Panc1 (cell line): ENCODE measurements at regions not wholly inside any gene's neighbourhood (a gene's known extent, or its start where the extent isn't known, plus 50 kb on each side); places are given as distances from the start of the nearest gene placed in this dataset.

Experiments
- ATAC-seq: fragments of 200-7000 bp; cut with Tn5 transposase; 2 replicates; pipeline ENCODE4 v1.9.1; 2020; ENCODE audit warnings: mild to moderate bottlenecking, moderate library complexity
- BruUV-seq: library from RNA; stranded (reverse); fragments of 400-500 nt; replicated peaks from 2 replicates; lab custom pipeline; 2021; lab: Mats Ljungman, UMichigan
- CTCF ChIA-PET: fragments of 300-600 bp; sonication (Branson Sonifier 250); formaldehyde crosslinking; loops from one replicate; lab custom pipeline; 2022; ENCODE audit warnings: antibody characterized with exemption; lab: Charles Lee
- POLR2A ChIA-PET: fragments of 300-600 bp; sonication (Branson Sonifier 250); formaldehyde crosslinking; loops from one replicate; lab custom pipeline; 2022; ENCODE audit warnings: antibody characterized with exemption; lab: Charles Lee
- DNase-seq: peaks from one replicate; pipeline ENCODE4 v3.0.0-alpha.2; 2010; ENCODE audit warnings: low read depth, low spot score
- H3K27ac ChIP-seq: 2 replicates; pipeline ENCODE4 v1.5.1; 2011; ENCODE audit warnings: mild to moderate bottlenecking, low read length, inconsistent platforms
- H3K27me3 ChIP-seq: fragments of 200-500 bp; sonication (Bioruptor generic); 2 replicates; pipeline ENCODE4 v1.6.0; 2014; ENCODE audit warnings: low read length, inconsistent platforms; ENCODE audit not compliant: control insufficient read depth, insufficient read depth
- H3K36me3 ChIP-seq: fragments of 200-500 bp; sonication (Bioruptor generic); 2 replicates; pipeline ENCODE4 v1.5.1; 2014; ENCODE audit warnings: inconsistent platforms, mild to moderate bottlenecking, low read length, moderate library complexity; ENCODE audit not compliant: control insufficient read depth, insufficient read depth
- H3K4me1 ChIP-seq: 2 replicates; pipeline ENCODE4 v1.5.1; 2011; ENCODE audit warnings: inconsistent platforms, mild to moderate bottlenecking, low read length, moderate library complexity; ENCODE audit not compliant: control insufficient read depth, insufficient read depth
- H3K4me3 ChIP-seq, 2 experiments: 2 replicates each; pipeline ENCODE4 v1.5.1; 2011 to 2012; ENCODE audit warnings: low read depth in 2 of 2, low read length in 2 of 2, mild to moderate bottlenecking in 2 of 2, inconsistent platforms in 1 of 2, moderate library complexity in 1 of 2
- H3K9me3 ChIP-seq: fragments of 200-500 bp; sonication (Bioruptor generic); 2 replicates; pipeline ENCODE4 v1.5.1; 2014; ENCODE audit warnings: low read depth, mild to moderate bottlenecking, inconsistent platforms, low read length, moderate library complexity; ENCODE audit not compliant: control insufficient read depth, insufficient read depth
- POLR2AphosphoS5 ChIP-seq: IDR thresholded peaks from 2 replicates; pipeline ENCODE4 v1.6.1; 2012; ENCODE audit warnings: mild to moderate bottlenecking, low read depth, low read length, moderate library complexity
- SIN3A ChIP-seq: IDR thresholded peaks from 2 replicates; pipeline ENCODE4 v1.6.1; 2012; ENCODE audit warnings: low read depth, mild to moderate bottlenecking, low read length, moderate library complexity, borderline replicate concordance; ENCODE audit not compliant: insufficient read depth
- TCF7L2 ChIP-seq: IDR thresholded peaks from 2 replicates; pipeline ENCODE4 v1.6.1; 2011; ENCODE audit warnings: mild to moderate bottlenecking, low read depth, low read length, inconsistent platforms
- in situ Hi-C: cut with HindIII; loops from 2 replicates; pipeline ENCODE4 v1.10.0; 2016; ENCODE audit warnings: low sequenced_read_pairs, low pct_unique_long_range_greater_than_20kb
- intact Hi-C: fragments of 100-400 bp; cut with micrococcal nuclease; formaldehyde crosslinking; loops from one replicate; pipeline ENCODE4 v1.10.0; 2022; ENCODE audit not compliant: unreplicated experiment
- TF ChIP-seq, protein P1 (sequence below), 2 experiments: IDR thresholded peaks; 2 replicates each; pipeline ENCODE4 v1.6.1; 2011 to 2012; ENCODE audit warnings: low read depth in 2 of 2, control low read depth in 1 of 2, low read length in 1 of 2, mild to moderate bottlenecking in 1 of 2, moderate library complexity in 1 of 2; ENCODE audit not compliant: insufficient read depth in 1 of 2
- TF ChIP-seq, protein P2 (sequence below): fragments of 450-650 bp; IDR thresholded peaks from 2 replicates; pipeline ENCODE4 v1.5.1; 2017; ENCODE audit warnings: mild to moderate bottlenecking

DNA sequence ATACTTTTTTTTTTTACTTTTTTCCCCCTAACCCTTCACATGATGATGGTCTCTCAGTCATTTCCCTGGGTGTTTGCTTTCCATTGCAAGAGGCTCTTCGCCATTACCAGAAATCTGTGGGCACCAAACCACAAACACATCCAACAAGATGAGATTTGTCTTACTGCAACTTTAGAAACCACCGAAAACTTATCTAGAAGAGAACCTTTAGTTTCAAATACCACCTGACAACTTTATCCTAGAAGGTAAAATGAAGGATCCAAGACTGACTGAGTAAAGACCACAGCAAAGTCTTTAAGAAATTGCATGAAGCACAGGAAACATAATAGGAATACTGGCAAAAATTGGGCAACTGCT is 363.3 kb upstream of the MBL2 start:
- CTCF ChIA-PET: no interaction called here
- no peak for TF ChIP-seq TCF7L2
- TF ChIP-seq, protein P1, sequence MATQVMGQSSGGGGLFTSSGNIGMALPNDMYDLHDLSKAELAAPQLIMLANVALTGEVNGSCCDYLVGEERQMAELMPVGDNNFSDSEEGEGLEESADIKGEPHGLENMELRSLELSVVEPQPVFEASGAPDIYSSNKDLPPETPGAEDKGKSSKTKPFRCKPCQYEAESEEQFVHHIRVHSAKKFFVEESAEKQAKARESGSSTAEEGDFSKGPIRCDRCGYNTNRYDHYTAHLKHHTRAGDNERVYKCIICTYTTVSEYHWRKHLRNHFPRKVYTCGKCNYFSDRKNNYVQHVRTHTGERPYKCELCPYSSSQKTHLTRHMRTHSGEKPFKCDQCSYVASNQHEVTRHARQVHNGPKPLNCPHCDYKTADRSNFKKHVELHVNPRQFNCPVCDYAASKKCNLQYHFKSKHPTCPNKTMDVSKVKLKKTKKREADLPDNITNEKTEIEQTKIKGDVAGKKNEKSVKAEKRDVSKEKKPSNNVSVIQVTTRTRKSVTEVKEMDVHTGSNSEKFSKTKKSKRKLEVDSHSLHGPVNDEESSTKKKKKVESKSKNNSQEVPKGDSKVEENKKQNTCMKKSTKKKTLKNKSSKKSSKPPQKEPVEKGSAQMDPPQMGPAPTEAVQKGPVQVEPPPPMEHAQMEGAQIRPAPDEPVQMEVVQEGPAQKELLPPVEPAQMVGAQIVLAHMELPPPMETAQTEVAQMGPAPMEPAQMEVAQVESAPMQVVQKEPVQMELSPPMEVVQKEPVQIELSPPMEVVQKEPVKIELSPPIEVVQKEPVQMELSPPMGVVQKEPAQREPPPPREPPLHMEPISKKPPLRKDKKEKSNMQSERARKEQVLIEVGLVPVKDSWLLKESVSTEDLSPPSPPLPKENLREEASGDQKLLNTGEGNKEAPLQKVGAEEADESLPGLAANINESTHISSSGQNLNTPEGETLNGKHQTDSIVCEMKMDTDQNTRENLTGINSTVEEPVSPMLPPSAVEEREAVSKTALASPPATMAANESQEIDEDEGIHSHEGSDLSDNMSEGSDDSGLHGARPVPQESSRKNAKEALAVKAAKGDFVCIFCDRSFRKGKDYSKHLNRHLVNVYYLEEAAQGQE (IDR thresholded peaks at IDR 0.05; ENCODE audit: insufficient read depth in 1 of 2, low read depth in 2 of 2, low read length in 1 of 2): no peak
- TF ChIP-seq SIN3A: no peak
- TF ChIP-seq, protein P2, sequence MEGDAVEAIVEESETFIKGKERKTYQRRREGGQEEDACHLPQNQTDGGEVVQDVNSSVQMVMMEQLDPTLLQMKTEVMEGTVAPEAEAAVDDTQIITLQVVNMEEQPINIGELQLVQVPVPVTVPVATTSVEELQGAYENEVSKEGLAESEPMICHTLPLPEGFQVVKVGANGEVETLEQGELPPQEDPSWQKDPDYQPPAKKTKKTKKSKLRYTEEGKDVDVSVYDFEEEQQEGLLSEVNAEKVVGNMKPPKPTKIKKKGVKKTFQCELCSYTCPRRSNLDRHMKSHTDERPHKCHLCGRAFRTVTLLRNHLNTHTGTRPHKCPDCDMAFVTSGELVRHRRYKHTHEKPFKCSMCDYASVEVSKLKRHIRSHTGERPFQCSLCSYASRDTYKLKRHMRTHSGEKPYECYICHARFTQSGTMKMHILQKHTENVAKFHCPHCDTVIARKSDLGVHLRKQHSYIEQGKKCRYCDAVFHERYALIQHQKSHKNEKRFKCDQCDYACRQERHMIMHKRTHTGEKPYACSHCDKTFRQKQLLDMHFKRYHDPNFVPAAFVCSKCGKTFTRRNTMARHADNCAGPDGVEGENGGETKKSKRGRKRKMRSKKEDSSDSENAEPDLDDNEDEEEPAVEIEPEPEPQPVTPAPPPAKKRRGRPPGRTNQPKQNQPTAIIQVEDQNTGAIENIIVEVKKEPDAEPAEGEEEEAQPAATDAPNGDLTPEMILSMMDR: no peak
- TF ChIP-seq POLR2AphosphoS5: no peak
- in situ Hi-C loops: no loop called here

DNA sequence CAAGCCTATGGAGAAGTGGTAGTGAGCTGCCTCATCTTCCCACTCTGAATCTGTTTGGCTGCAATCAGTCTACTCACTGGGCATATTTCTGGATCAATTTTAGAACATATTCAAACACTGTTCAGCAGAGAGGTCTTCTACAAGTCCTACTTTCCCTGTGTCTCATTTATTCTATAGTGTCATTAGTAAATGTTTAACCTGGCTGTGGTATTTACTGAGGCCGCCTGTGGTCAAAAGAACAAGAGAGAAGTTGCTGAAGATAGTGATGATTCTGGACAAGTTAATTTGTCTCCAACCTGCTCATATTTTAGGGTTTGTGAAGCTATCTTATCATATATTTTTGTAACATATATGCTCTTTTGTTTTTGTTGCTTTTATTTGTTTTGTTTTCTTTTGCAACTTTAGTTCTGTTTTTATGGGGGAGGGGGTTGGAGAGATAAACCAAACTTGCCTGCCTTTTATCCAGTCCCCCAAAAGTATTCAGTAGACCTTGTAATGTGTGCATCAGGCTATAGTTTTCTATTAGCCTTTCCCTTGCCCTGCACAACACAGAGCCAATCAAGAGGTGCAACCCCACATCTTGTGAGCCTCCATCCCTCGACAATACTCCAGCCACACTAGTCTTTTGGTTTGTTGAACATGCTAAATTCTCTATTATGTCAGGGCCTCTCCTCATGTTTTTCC is 362.8 kb upstream of the MBL2 start:
- intact Hi-C loops (no loop called here), in situ Hi-C loops (no loop called here)
- POLR2A ChIA-PET: no interaction called here
- no peak for ATAC-seq
- H3K27ac ChIP-seq: no peak overlapping the region
- H3K4me1 ChIP-seq: no peaks in the 10 kb centered on the region
- BruUV-seq: no TSS peak
- DNase-seq: no peak
- H3K36me3 ChIP-seq: no peaks in the 10 kb centered on the region
- TF ChIP-seq SIN3A (no peak), POLR2AphosphoS5 (no peak), TCF7L2 (no peak)
- TF ChIP-seq, protein P1 (IDR thresholded peaks at IDR 0.05; ENCODE audit: insufficient read depth in 1 of 2, low read depth in 2 of 2, low read length in 1 of 2): no peak
- TF ChIP-seq, protein P2: no peak
- CTCF ChIA-PET: no interaction called here
- no peaks in the 10 kb centered on the region for H3K9me3 ChIP-seq
- no peak overlapping the region for H3K4me3 ChIP-seq
- H3K27me3 ChIP-seq: no peaks in the 10 kb centered on the region

More for the DNA sequence above, 363.3 kb upstream of the MBL2 start:
- H3K27me3 ChIP-seq: no peaks in the 10 kb centered on the region
- no TSS peak for BruUV-seq
- ATAC-seq (no peak), DNase-seq (no peak)
- POLR2A ChIA-PET: no interaction called here
- intact Hi-C loops: no loop called here
- no peaks in the 10 kb centered on the region for H3K4me1 ChIP-seq
- no peaks in the 10 kb centered on the region for H3K9me3 ChIP-seq
- H3K27ac ChIP-seq: no peak overlapping the region
- H3K36me3 ChIP-seq: no peaks in the 10 kb centered on the region
- H3K4me3 ChIP-seq: no peak overlapping the region
